Liver (tissue), 8 donors: ENCODE measurements at regions not wholly inside any gene's neighbourhood (a gene's known extent, or its start where the extent isn't known, plus 50 kb on each side); places are given as distances from the start of the nearest gene placed in this dataset.
A peak's percentile ranks its signal among the peaks of the same experiment; 100 is the strongest.

Source experiments
- DNase-seq: peaks from one replicate; pipeline ENCODE4 v3.0.0-alpha.2; 2017; ENCODE audit warnings: low spot score
- H3K27ac ChIP-seq, 2 donors: one replicate each; pipeline ENCODE4 v1.7.0; 2013; ENCODE audit warnings: inconsistent platforms in 2 of 2, low read length in 2 of 2, control low read depth in 1 of 2, low read depth in 1 of 2, mild to moderate bottlenecking in 1 of 2
- H3K27me3 ChIP-seq, 4 donors: one replicate each; pipeline versions ENCODE4 v1.6.1 to v1.7.0; 2013; ENCODE audit warnings: low read length in 3 of 4, inconsistent platforms in 1 of 4, mild to moderate bottlenecking in 1 of 4, moderate library complexity in 1 of 4; ENCODE audit not compliant: control insufficient read depth in 4 of 4, insufficient read depth in 4 of 4
- H3K36me3 ChIP-seq, 4 donors: one replicate each; pipeline versions ENCODE4 v1.6.1 to v1.7.0; 2013; ENCODE audit warnings: low read length in 3 of 4, mild to moderate bottlenecking in 3 of 4, low read depth in 1 of 4, moderate library complexity in 1 of 4; ENCODE audit not compliant: control insufficient read depth in 4 of 4, insufficient read depth in 3 of 4
- H3K4me1 ChIP-seq, 4 donors: one replicate each; pipeline versions ENCODE4 v1.6.1 to v1.7.0; 2013; ENCODE audit warnings: low read length in 3 of 4, mild to moderate bottlenecking in 3 of 4, moderate library complexity in 1 of 4; ENCODE audit not compliant: control insufficient read depth in 4 of 4, insufficient read depth in 4 of 4
- H3K4me3 ChIP-seq, 3 donors: one replicate each; pipeline versions ENCODE4 v1.6.1 to v1.7.0; 2013; ENCODE audit warnings: low read length in 3 of 3, control low read depth in 1 of 3, low read depth in 1 of 3, mild to moderate bottlenecking in 1 of 3
- H3K9ac ChIP-seq, 2 donors: one replicate each; pipeline ENCODE4 v1.7.0; 2013; ENCODE audit warnings: low read length in 2 of 2, mild to moderate bottlenecking in 2 of 2, moderate library complexity in 2 of 2, control low read depth in 1 of 2, low read depth in 1 of 2
- H3K9me3 ChIP-seq, 4 donors: one replicate each; pipeline versions ENCODE4 v1.6.1 to v1.7.0; 2013; ENCODE audit warnings: low read length in 3 of 4; ENCODE audit not compliant: control insufficient read depth in 4 of 4
- EGR1 ChIP-seq, 2 donors: IDR thresholded peaks; 2 replicates each; pipeline ENCODE4 v1.6.1; 2016 to 2018; ENCODE audit warnings: antibody characterized with exemption in 2 of 2, low read depth in 2 of 2
- FOXA1 ChIP-seq: IDR thresholded peaks from 2 replicates; pipeline ENCODE4 v1.6.1; 2016; ENCODE audit warnings: antibody characterized with exemption
- FOXA2 ChIP-seq: IDR thresholded peaks from 2 replicates; pipeline ENCODE4 v1.6.1; 2016; ENCODE audit warnings: antibody characterized with exemption
- GABPA ChIP-seq, 2 donors: IDR thresholded peaks in 1 of 2; conservative IDR thresholded peaks in 1 of 2; 2 replicates each; pipeline ENCODE4 v1.6.1; 2016; ENCODE audit warnings: antibody characterized with exemption in 2 of 2, mild to moderate bottlenecking in 1 of 2, moderate library complexity in 1 of 2
- HNF4A ChIP-seq, 2 donors: conservative IDR thresholded peaks; 2 replicates each; pipeline ENCODE4 v1.6.1; 2016; ENCODE audit warnings: antibody characterized with exemption in 2 of 2, mild to moderate bottlenecking in 2 of 2
- HNF4G ChIP-seq: IDR thresholded peaks from 2 replicates; pipeline ENCODE4 v1.6.1; 2016; ENCODE audit warnings: antibody characterized with exemption
- JUND ChIP-seq, 2 donors: IDR thresholded peaks; 2 replicates each; pipeline ENCODE4 v1.6.1; 2016; ENCODE audit warnings: antibody characterized with exemption in 2 of 2
- MAX ChIP-seq: IDR thresholded peaks from 2 replicates; pipeline ENCODE4 v1.6.1; 2016; ENCODE audit warnings: antibody characterized with exemption
- NR2F2 ChIP-seq: IDR thresholded peaks from 2 replicates; pipeline ENCODE4 v1.6.1; 2016; ENCODE audit warnings: antibody characterized with exemption
- RAD21 ChIP-seq, 2 donors: IDR thresholded peaks; 2 replicates each; pipeline ENCODE4 v1.6.1; 2016; ENCODE audit warnings: antibody characterized with exemption in 2 of 2, mild to moderate bottlenecking in 2 of 2
- REST ChIP-seq: IDR thresholded peaks from 2 replicates; pipeline ENCODE4 v1.6.1; 2016; ENCODE audit warnings: antibody characterized with exemption, mild to moderate bottlenecking
- RXRA ChIP-seq, 2 donors: IDR thresholded peaks; 2 replicates each; pipeline ENCODE4 v1.6.1; 2017 to 2018; ENCODE audit warnings: antibody characterized with exemption in 2 of 2, mild to moderate bottlenecking in 1 of 2
- SP1 ChIP-seq: IDR thresholded peaks from 2 replicates; pipeline ENCODE4 v1.6.1; 2018; ENCODE audit warnings: antibody characterized with exemption, mild to moderate bottlenecking
- TAF1 ChIP-seq: conservative IDR thresholded peaks from 2 replicates; pipeline ENCODE4 v1.6.1; 2016; ENCODE audit warnings: antibody characterized with exemption, mild to moderate bottlenecking
- YY1 ChIP-seq: IDR thresholded peaks from 2 replicates; pipeline ENCODE4 v1.6.1; 2016; ENCODE audit warnings: antibody characterized with exemption, mild to moderate bottlenecking
- ZBTB33 ChIP-seq: IDR thresholded peaks from 2 replicates; pipeline ENCODE4 v1.6.1; 2016; ENCODE audit warnings: antibody characterized with exemption
- WGBS: extraction: QIAGEN DNeasy Blood & Tissue Kit; methylation state at CpG from one replicate; pipeline ENCODE4 v1.1.7; 2013; 5-methylcytosine and 5-hydroxymethylcytosine counted together
- TF ChIP-seq, protein P1 (sequence below): IDR thresholded peaks from 2 replicates; pipeline ENCODE4 v1.6.1; 2016; ENCODE audit warnings: antibody characterized with exemption
- TF ChIP-seq, protein P2 (sequence below): fragments of 150-350 bp; IDR thresholded peaks from 2 replicates; pipeline ENCODE4 v1.5.1; 2017; ENCODE audit warnings: improper control_type of control experiment, low read depth, low read length; ENCODE audit not compliant: missing input control
- donor health status: healthy.
- donor health status: healthy.
- donor health status: healthy.
- donor health status: healthy.
- donor health status: healthy.

DNA sequence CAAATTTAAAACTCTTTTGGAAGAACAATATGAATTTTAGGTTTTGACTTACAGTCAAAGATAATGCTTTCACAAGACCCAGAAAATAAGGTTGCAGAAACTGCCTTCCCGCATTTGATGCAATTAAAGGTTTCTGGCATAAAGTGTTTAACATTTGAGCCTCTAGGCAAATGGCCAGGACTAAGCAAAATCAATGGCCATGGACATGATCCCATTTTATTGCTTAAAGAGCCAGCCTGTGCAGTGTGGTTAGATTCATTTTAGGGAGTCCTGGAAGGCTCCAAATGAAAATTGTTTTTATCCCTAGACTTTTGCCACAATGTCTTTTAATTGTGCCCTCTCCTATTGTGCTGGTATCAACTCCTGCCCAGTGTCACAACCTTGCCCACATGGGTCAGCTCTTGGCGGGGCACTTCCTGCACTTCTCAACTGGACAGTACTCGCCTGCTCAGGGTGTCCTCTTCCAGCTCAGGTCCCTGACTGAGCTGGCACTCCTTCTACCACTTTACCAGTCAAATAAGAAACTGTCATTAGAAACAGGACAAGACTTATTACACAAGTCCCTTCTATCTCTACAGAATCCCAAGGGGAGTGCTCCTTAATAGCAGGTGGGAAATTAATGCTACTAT, 208.4 kb upstream of the NPY2R start (continued):
- no peak for TF ChIP-seq HNF4G
- no peak for TF ChIP-seq GABPA (IDR thresholded peaks at IDR 0.05 in 1 of 2, conservative IDR thresholded peaks at IDR 0.05 in 1 of 2)
- peak; percentile 42 for TF ChIP-seq SP1
- no peak for TF ChIP-seq EGR1 (IDR thresholded peaks at IDR 0.05; ENCODE audit: low read depth in 2 of 2)
- TF ChIP-seq NR2F2, result no peak
- TF ChIP-seq HNF4A (conservative IDR thresholded peaks at IDR 0.05), result peak; percentile 61 to 64
- TF ChIP-seq ZBTB33, result peak; percentile 50
- TF ChIP-seq FOXA2, result no peak
- peak in 1 of 2 donors; percentile 43 for TF ChIP-seq RAD21 (IDR thresholded peaks at IDR 0.05)
- peak; percentile 91 for TF ChIP-seq YY1
- TF ChIP-seq TAF1, result no peak

GRCh38 chr4:155001251-155001650, 207.2 kb upstream of the NPY2R start:
- DNase-seq, result no peak
- WGBS, result 66% methylated on average over 2 of the region's 2 CpGs
- peak overlapping the region in 1 of 2 donors; percentile 30 for H3K27ac ChIP-seq
- peaks cover 9 to 37% (median 21%) of the 10 kb centered on the region in 4 donors for H3K4me1 ChIP-seq
- H3K4me3 ChIP-seq, result no peak overlapping the region
- no peak for TF ChIP-seq GABPA (IDR thresholded peaks at IDR 0.05 in 1 of 2, conservative IDR thresholded peaks at IDR 0.05 in 1 of 2)
- TF ChIP-seq FOXA1, result no peak
- TF ChIP-seq, protein P1, sequence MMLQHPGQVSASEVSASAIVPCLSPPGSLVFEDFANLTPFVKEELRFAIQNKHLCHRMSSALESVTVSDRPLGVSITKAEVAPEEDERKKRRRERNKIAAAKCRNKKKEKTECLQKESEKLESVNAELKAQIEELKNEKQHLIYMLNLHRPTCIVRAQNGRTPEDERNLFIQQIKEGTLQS, result no peak
- TF ChIP-seq ZBTB33, result no peak
- peak; percentile 44 for TF ChIP-seq REST
- TF ChIP-seq RAD21 (IDR thresholded peaks at IDR 0.05), result no peak
- no peak for TF ChIP-seq TAF1
- no peak for TF ChIP-seq NR2F2
- TF ChIP-seq YY1, result peak; percentile 54
- no peak for TF ChIP-seq EGR1 (IDR thresholded peaks at IDR 0.05; ENCODE audit: low read depth in 2 of 2)
- peak in 1 of 2 donors; percentile 46 for TF ChIP-seq RXRA (IDR thresholded peaks at IDR 0.05)
- TF ChIP-seq, protein P2, sequence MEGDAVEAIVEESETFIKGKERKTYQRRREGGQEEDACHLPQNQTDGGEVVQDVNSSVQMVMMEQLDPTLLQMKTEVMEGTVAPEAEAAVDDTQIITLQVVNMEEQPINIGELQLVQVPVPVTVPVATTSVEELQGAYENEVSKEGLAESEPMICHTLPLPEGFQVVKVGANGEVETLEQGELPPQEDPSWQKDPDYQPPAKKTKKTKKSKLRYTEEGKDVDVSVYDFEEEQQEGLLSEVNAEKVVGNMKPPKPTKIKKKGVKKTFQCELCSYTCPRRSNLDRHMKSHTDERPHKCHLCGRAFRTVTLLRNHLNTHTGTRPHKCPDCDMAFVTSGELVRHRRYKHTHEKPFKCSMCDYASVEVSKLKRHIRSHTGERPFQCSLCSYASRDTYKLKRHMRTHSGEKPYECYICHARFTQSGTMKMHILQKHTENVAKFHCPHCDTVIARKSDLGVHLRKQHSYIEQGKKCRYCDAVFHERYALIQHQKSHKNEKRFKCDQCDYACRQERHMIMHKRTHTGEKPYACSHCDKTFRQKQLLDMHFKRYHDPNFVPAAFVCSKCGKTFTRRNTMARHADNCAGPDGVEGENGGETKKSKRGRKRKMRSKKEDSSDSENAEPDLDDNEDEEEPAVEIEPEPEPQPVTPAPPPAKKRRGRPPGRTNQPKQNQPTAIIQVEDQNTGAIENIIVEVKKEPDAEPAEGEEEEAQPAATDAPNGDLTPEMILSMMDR, result no peak
- peak; percentile 58 for TF ChIP-seq HNF4G
- TF ChIP-seq HNF4A (conservative IDR thresholded peaks at IDR 0.05), result peak; percentile 80 to 82
- TF ChIP-seq JUND (IDR thresholded peaks at IDR 0.05), result peak in 1 of 2 donors; percentile 15
- TF ChIP-seq FOXA2, result no peak
- peak; percentile 38 for TF ChIP-seq MAX
- peak; percentile 56 for TF ChIP-seq SP1
- no peaks in the 10 kb centered on the region for H3K27me3 ChIP-seq
- no peaks in the 10 kb centered on the region for H3K36me3 ChIP-seq
- H3K9me3 ChIP-seq, result no peaks in the 10 kb centered on the region
- no peak overlapping the region for H3K9ac ChIP-seq
